ENCODE measurements at regions not wholly inside any gene's neighbourhood (a gene's known extent, or its start where the extent isn't known, plus 50 kb on each side); places are given as distances from the start of the nearest gene placed in this dataset.
"Not testable (repeated sequence)": the region's sequence is repeated elsewhere in the genome, so short reads cannot be mapped to it uniquely, and the experiment has no call there.

- no peak overlapping the region for H4K91ac ChIP-seq (ENCODE audit: insufficient read depth, low read depth, low read length)
- DNase-seq = no peak
- TF ChIP-seq BHLHE40 (IDR thresholded peaks at IDR 0.05; ENCODE audit: low read depth, low read length) = no peak
- no peak overlapping the region for H3K4ac ChIP-seq (ENCODE audit: low read depth, low read length)
- H3K4me2 ChIP-seq (ENCODE audit: low read depth, low read length) = no peak overlapping the region
- no peaks in the 10 kb centered on the region for H4K20me1 ChIP-seq (ENCODE audit: insufficient read depth, low read length)
- no peak overlapping the region for H2BK20ac ChIP-seq (ENCODE audit: low read depth, low read length)
- H4K8ac ChIP-seq (ENCODE audit: low read depth in 2 of 2, low read length in 2 of 2) = no peak overlapping the region
- H3K27me3 ChIP-seq (ENCODE audit: control insufficient read depth, insufficient read depth, low read length) = no peaks in the 10 kb centered on the region
- H3K36me3 ChIP-seq (ENCODE audit: control insufficient read depth, insufficient read depth, low read length) = no peaks in the 10 kb centered on the region
- CTCF ChIA-PET = interaction anchor here (0.8 kb wide), 1 partner anchor 8 kb away, joined by 3 read pairs; no protein-coding TSS in a partner anchor
- H3K18ac ChIP-seq (ENCODE audit: low read depth, low read length) = no peak overlapping the region
- H3K9me1 ChIP-seq (ENCODE audit: insufficient read depth, low read length) = no peaks in the 10 kb centered on the region
- no CpG with 5 or more reads among the region's 2 CpGs for WGBS, 2 experiments (ENCODE audit: extremely low coverage in 2 of 2, insufficient read length in 1 of 2)
- dilution Hi-C loops (cut with HindIII; ENCODE audit: low sequenced_read_pairs, unreplicated experiment) (no loop called here), in situ Hi-C loops (cut with MboI; ENCODE audit: low sequenced_read_pairs) (no loop called here), intact Hi-C loops (cut with micrococcal nuclease) (no loop called here)
- no peak overlapping the region for H3K4me3 ChIP-seq (ENCODE audit: insufficient read depth, low read depth, low read length)
- no peak overlapping the region for H2AK9ac ChIP-seq (replicated peaks; ENCODE audit: low read depth, low read length, poor library complexity)
- no peak overlapping the region for H3K23ac ChIP-seq (ENCODE audit: low read depth, low read length)
- no peak overlapping the region for H4K5ac ChIP-seq (ENCODE audit: low read depth, low read length)
- peaks cover 8% of the 10 kb centered on the region for H3K4me1 ChIP-seq (ENCODE audit: control insufficient read depth, insufficient read depth, low read length)
- no peak overlapping the region for H2BK120ac ChIP-seq (ENCODE audit: low read depth, low read length)
- no peak overlapping the region for H2AK5ac ChIP-seq (ENCODE audit: low read depth, low read length)
- no peak overlapping the region for H2AFZ ChIP-seq (replicated peaks; ENCODE audit: low read length, poor library complexity)
- no peak overlapping the region for H2BK15ac ChIP-seq (ENCODE audit: low read depth, low read length)
- BruUV-seq (replicated peaks) = no TSS peak
- no peak overlapping the region for H3K27ac ChIP-seq (ENCODE audit: insufficient read depth, low read length)
- H3K9ac ChIP-seq (ENCODE audit: low read depth, low read length) = no peak overlapping the region
- H3K9me3 ChIP-seq (ENCODE audit: control insufficient read depth, insufficient read depth, low read length) = peaks cover 13% of the 10 kb centered on the region
- H3K14ac ChIP-seq (replicated peaks; ENCODE audit: low read depth, low read length) = no peak overlapping the region
- no peak overlapping the region for H3K56ac ChIP-seq (ENCODE audit: extremely low read depth, insufficient read depth, low read length)
- POLR2A ChIA-PET (ENCODE audit: unreplicated experiment) = no interaction called here
- ATAC-seq (ENCODE audit: low read depth) = no peak
- no peaks in the 10 kb centered on the region for H3K79me1 ChIP-seq (ENCODE audit: low read depth in 1 of 2, low read length in 2 of 2)
- no peak overlapping the region for H2BK5ac ChIP-seq (ENCODE audit: low read depth, low read length, poor library complexity, severe bottlenecking)
These were observed 152.4 kb upstream of the SMIM30 start for GRCh38 chr7:113270790-113271189.

- WGBS, 2 experiments (ENCODE audit: extremely low coverage in 2 of 2, insufficient read length in 1 of 2) = no CpG with 5 or more reads among the region's 3 CpGs
- H2AK9ac ChIP-seq (replicated peaks; ENCODE audit: low read depth, low read length, poor library complexity); H3K4me2 ChIP-seq (ENCODE audit: low read depth, low read length); H3K27ac ChIP-seq (ENCODE audit: insufficient read depth, low read length); H3K14ac ChIP-seq (replicated peaks; ENCODE audit: low read depth, low read length); H2AK5ac ChIP-seq (ENCODE audit: low read depth, low read length); H3K56ac ChIP-seq (ENCODE audit: extremely low read depth, insufficient read depth, low read length); BruUV-seq (replicated peaks); POLR2A ChIA-PET (ENCODE audit: unreplicated experiment); H3K18ac ChIP-seq (ENCODE audit: low read depth, low read length); H3K4me1 ChIP-seq (ENCODE audit: control insufficient read depth, insufficient read depth, low read length); in situ Hi-C loops (cut with MboI; ENCODE audit: low sequenced_read_pairs); H2BK5ac ChIP-seq (ENCODE audit: low read depth, low read length, poor library complexity, severe bottlenecking); H3K9me1 ChIP-seq (ENCODE audit: insufficient read depth, low read length); CTCF ChIA-PET; H3K79me1 ChIP-seq (ENCODE audit: low read depth in 1 of 2, low read length in 2 of 2); H3K36me3 ChIP-seq (ENCODE audit: control insufficient read depth, insufficient read depth, low read length); H4K91ac ChIP-seq (ENCODE audit: insufficient read depth, low read depth, low read length); DNase-seq; H4K5ac ChIP-seq (ENCODE audit: low read depth, low read length); H3K23ac ChIP-seq (ENCODE audit: low read depth, low read length); H3K4me3 ChIP-seq (ENCODE audit: insufficient read depth, low read depth, low read length); H4K20me1 ChIP-seq (ENCODE audit: insufficient read depth, low read length); H2AFZ ChIP-seq (replicated peaks; ENCODE audit: low read length, poor library complexity); H3K9ac ChIP-seq (ENCODE audit: low read depth, low read length); ATAC-seq (ENCODE audit: low read depth); dilution Hi-C loops (cut with HindIII; ENCODE audit: low sequenced_read_pairs, unreplicated experiment); H3K27me3 ChIP-seq (ENCODE audit: control insufficient read depth, insufficient read depth, low read length); intact Hi-C loops (cut with micrococcal nuclease): not testable (repeated sequence)
- Histone ChIP-seq H2BK120ac (ENCODE audit: low read depth, low read length) (peak overlapping the region; percentile 80), H3K4ac (ENCODE audit: low read depth, low read length) (peak overlapping the region; percentile 89; the same call in 1 of the 2 replicates), H2BK20ac (ENCODE audit: low read depth, low read length) (peak overlapping the region; percentile 67; the same call in 1 of the 2 replicates), H2BK15ac (ENCODE audit: low read depth, low read length) (peak overlapping the region; percentile 20; the same call in 1 of the 3 replicates), H4K8ac (ENCODE audit: low read depth in 2 of 2, low read length in 2 of 2) (peak overlapping the region in 1 of 2 experiments; percentile 71; a peak in 1 of 4 replicates), H3K9me3 (ENCODE audit: control insufficient read depth, insufficient read depth, low read length) (peaks cover 13% of the 10 kb centered on the region)
These were observed 151.2 kb upstream of the SMIM30 start for GRCh38 chr7:113269592-113269991.

Data from IMR-90 (cell line).